IPS-15b (cell line): ENCODE measurements at regions not wholly inside any gene's neighbourhood (a gene's known extent, or its start where the extent isn't known, plus 50 kb on each side); places are given as distances from the start of the nearest gene placed in this dataset.

Experiments
- H3K27me3 ChIP-seq: one replicate; pipeline ENCODE4 v1.6.1; 2013; ENCODE audit warnings: low read length; ENCODE audit not compliant: control insufficient read depth, insufficient read depth
- H3K36me3 ChIP-seq: one replicate; pipeline ENCODE4 v1.6.1; 2013; ENCODE audit warnings: low read length; ENCODE audit not compliant: control insufficient read depth, insufficient read depth
- H3K4me1 ChIP-seq: one replicate; pipeline ENCODE4 v1.6.1; 2013; ENCODE audit warnings: mild to moderate bottlenecking, low read length; ENCODE audit not compliant: control insufficient read depth, insufficient read depth
- H3K4me3 ChIP-seq: one replicate; pipeline ENCODE4 v1.5.1; 2013; ENCODE audit warnings: low read depth, low read length
- H3K9ac ChIP-seq: one replicate; pipeline ENCODE4 v1.6.1; 2013; ENCODE audit warnings: low read depth, mild to moderate bottlenecking, low read length
- H3K9me3 ChIP-seq: one replicate; pipeline ENCODE4 v1.6.1; 2013; ENCODE audit warnings: mild to moderate bottlenecking, low read length; ENCODE audit not compliant: control insufficient read depth, insufficient read depth

DNA sequence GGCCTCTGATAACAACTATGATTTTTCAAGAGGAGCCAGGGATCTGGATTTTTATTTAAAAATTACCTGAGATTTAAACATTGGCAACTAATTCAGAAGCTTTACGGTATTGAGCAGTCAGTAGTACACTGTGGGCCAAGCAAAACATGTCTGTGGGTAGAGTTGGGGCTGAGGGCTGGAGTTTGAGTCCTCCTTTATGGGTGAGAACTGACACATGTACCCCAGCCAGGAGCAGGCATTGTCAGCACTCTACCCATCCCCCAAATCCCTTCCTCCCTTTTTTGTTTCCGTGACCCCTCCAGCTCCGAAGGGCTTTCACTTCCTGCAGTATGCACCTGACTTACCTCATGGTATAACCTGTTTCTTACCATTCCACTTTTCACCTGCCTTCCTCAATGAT, 131.4 kb downstream of the SNX5 start:
- no peak overlapping the region for H3K4me3 ChIP-seq
- H3K27me3 ChIP-seq = no peaks in the 10 kb centered on the region
- no peak overlapping the region for H3K9ac ChIP-seq
- H3K4me1 ChIP-seq = peaks cover 6% of the 10 kb centered on the region
- H3K9me3 ChIP-seq = no peaks in the 10 kb centered on the region
- H3K36me3 ChIP-seq = no peaks in the 10 kb centered on the region

DNA sequence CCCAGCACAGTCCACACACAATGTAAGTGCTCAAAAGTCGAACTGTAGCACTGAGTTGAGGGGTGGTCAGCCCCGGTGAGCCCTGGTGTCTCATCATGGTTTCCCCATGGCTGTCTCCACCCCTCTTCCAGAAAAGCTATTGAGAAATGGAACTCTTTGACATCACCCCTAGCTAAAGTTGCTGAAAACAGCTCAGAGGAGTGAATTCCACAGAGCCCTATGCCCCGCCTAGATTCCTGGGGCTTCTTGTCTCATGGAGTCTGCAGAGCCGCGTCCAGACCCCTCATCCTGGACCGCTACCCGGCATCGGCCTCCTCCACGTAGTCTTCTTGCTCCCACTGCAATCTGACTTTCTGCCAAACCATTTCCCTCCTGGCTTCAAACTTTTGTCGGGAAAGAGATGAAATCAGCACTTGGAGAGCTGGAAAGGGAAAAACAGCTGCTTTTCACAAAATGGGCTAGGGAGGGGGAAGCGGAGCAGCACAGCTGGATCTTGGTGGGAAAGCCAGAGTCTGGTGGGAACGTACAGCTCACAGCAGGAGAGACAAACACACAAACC, 132.2 kb downstream of the SNX5 start:
- H3K4me1 ChIP-seq = peaks cover 6% of the 10 kb centered on the region
- H3K4me3 ChIP-seq = no peak overlapping the region

DNA sequence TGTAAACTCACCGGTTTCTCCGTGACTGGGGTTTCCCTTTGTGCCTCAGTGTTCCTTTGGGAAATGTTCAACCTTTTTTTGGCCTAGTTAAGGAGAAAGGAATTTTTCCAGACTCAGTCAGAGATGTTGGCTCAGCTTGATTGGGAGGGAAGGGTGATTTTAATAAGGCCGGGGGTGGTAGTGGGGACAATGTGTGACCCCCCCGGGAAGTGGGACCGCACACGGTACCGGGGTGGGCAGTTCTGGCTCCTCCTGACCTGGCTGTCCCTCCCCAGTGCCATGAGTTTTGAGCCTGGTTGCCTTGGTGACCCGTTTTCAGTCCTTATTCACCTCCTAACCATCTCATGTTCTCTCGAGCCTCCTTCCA, 132.7 kb downstream of the SNX5 start:
- Histone ChIP-seq H3K4me3 (no peak overlapping the region), H3K9me3 (no peaks in the 10 kb centered on the region), H3K9ac (no peak overlapping the region), H3K36me3 (no peaks in the 10 kb centered on the region), H3K27me3 (no peaks in the 10 kb centered on the region), H3K4me1 (peaks cover 6% of the 10 kb centered on the region)

More for the DNA sequence above, 132.2 kb downstream of the SNX5 start:
- H3K36me3 ChIP-seq = no peaks in the 10 kb centered on the region
- H3K27me3 ChIP-seq = no peaks in the 10 kb centered on the region
- H3K9ac ChIP-seq = no peak overlapping the region
- H3K9me3 ChIP-seq = no peaks in the 10 kb centered on the region

DNA sequence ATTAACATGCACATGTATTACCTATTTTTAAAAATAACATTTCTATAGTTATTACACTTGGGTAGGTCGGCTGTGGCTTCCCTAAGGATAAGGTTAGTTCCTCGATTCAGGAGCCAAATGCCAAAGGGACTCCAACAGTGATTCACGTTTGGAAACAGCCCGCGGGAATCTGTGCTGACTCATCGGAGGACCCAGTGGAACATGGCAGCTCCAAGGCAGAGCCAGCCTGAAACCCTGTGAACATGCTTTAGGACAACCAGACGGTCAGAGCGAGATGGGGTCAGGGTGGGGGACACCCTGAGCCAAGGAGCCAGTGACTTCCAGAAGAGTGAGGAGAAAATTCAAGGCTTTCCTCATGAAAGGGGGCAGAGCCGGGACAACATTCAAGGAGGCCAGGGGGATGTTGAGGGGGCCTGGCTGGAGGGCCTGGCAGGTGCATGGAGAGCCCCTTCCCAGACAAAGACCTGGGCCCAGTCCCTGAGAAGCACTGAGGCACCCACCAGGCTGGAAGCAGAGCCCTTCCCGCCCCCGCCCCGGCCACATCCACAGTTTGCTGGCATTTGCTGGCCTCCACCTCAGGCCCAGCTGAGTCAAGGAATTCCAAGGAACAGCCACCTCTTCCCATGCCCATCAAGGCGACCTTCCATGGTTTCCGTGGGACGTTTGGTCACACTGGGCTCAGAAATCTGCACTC, 133.2 kb downstream of the SNX5 start:
- Histone ChIP-seq H3K4me1 (peaks cover 6% of the 10 kb centered on the region), H3K9ac (no peak overlapping the region), H3K27me3 (no peaks in the 10 kb centered on the region), H3K36me3 (no peaks in the 10 kb centered on the region), H3K9me3 (no peaks in the 10 kb centered on the region), H3K4me3 (no peak overlapping the region)

DNA sequence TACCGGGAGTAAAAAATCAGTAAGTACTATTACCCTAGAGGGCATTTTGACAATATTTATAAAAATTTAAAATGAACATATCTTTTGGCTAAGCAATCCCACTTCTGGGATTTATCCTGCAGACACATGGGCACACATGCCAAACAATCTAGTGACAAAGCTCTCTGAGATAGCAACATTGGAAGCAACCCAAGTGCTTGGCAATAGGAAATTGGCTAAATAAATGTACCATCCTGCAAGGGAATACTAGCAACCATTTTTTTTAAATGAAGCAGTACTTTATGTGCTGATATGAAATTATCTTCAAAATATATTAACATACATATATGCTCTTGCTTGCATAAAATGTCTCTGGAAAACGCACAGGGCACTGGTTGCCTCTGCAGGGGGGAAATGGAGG, 133.8 kb downstream of the SNX5 start:
- Histone ChIP-seq H3K9ac (no peak overlapping the region), H3K27me3 (no peaks in the 10 kb centered on the region), H3K4me3 (no peak overlapping the region), H3K9me3 (no peaks in the 10 kb centered on the region), H3K4me1 (peaks cover 6% of the 10 kb centered on the region), H3K36me3 (no peaks in the 10 kb centered on the region)

DNA sequence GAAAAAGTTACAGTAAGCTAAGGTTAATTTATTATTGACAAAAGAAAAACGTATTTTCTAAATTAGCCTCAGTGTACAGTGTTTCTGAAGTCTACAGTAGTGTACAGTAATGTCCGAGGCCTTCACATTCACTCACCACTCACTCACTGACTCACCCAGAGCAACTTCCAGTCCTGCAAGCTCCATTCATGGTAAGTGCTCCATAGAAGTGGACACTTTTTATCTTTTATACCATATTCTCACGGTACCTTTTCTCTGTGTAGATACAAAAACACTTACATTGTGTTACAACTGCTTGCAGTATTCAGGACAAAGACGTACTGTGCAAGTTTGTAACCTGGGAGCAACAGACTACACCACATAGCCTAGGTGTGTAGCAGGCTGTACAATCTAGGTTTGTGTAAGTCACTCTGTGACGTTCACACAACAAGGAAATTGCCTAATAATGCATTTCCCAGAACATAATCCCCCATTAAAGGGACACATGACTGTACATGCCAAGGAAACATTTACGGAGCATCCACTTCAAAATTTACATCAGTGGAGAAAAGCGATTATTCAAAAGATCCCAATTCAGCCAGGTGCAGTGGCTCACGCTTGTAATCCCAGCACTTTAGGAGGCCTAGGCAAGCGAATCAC, 133.4 kb downstream of the BANF2 start:
- Histone ChIP-seq H3K4me1 (peaks cover 4% of the 10 kb centered on the region), H3K9ac (no peak overlapping the region), H3K36me3 (no peaks in the 10 kb centered on the region), H3K4me3 (no peak overlapping the region), H3K9me3 (no peaks in the 10 kb centered on the region), H3K27me3 (no peaks in the 10 kb centered on the region)

DNA sequence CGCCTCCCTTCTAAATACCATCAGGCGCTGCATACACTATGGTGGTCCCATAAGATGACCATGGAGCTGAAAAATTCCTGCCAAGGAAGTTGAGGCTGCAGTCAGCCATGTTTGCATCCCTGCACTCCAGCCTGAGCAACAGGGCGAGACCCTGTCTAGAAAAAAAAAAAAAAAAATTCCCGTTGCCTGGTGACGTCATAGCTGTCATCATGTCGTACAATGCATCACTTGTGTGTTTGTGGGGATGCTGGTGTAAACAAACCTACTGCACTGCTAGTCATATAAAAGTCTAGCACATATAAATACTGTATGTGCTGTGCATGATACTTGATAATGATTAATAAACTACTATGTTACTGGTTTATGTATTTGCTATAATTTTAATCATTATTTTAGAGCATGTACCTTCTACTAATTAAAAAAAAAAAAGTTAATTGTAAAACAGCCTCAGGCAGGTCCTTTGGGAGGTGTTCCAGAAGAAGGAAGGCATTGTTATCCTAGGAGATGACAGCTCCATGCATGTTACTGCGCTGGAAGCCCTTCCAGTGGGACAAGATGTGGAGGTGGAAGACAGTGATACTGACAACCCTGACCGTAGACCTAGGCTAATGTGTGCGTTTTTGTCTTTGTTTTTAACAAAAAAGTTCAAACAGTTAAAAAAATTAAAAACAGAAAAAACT, 132.6 kb downstream of the BANF2 start:
- Histone ChIP-seq H3K36me3 (no peaks in the 10 kb centered on the region), H3K9me3 (no peaks in the 10 kb centered on the region), H3K9ac (no peak overlapping the region), H3K27me3 (no peaks in the 10 kb centered on the region), H3K4me1 (peaks cover 6% of the 10 kb centered on the region), H3K4me3 (no peak overlapping the region)

DNA sequence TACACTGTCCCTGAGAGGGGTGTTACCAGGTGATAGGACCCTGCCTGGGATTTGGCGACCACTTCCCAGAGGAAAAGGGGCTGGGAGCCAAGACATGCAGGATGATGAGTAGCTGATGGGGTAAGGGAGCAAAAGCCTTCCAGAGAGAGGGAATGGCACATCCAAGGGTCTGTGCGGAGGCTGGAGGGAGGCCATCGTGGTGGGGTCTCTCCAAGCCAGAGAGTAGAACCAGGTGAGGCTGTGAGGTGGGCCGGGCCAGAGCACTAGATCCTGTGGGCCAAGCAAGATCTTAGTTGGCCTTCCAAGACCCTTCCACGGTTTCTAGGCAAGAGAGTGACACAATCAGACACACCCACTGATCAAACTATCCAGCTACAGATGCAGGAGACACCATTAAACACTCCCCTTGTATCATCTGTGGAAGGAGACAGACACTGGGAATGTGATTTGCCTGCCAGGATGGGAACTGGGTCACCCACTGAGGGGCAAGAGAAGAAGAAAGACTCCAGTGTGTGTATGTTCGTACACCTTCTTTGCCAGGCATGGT, 128.9 kb downstream of the BANF2 start:
- H3K36me3 ChIP-seq = no peaks in the 10 kb centered on the region
- no peaks in the 10 kb centered on the region for H3K9me3 ChIP-seq
- no peak overlapping the region for H3K4me3 ChIP-seq
- H3K4me1 ChIP-seq = peaks cover 3% of the 10 kb centered on the region
- no peaks in the 10 kb centered on the region for H3K27me3 ChIP-seq
- H3K9ac ChIP-seq = no peak overlapping the region

DNA sequence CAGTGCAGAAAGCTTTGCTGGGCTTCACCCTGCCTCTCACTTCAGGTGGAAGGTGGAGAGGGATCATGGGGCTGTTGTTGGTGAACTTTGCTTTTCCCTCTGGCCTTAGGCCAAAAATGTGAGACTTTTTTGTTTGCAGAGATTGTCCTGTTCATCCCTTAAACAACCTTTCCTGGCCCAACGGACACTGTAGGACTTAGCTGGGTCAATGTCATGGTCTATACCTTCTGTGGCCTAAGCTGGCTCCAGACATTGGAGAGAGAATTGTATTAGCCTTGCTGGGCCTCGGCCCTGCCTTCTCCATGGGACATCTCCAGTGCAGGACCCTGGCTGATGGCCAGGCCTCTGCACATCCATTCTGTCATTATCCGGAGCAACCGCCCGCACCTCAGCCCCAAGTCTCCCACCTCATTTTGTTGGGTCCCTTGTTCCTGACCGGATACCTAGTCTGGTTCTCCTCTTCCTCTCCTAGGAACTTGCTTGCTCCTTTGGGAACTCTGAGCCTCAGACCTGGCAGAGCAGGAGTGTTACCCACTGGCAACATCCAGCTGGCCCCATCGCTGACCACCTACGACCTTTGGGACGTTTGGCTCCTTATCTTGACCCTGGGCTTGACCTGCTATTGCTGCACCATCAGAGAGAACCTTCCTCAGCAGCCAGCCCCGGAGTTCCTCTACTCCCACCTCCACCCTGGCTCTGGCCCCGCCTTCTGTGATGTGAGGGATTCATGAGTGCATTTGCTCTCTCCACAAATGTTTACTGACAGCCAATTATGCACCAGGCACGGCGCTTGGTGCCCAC, 128.2 kb downstream of the BANF2 start:
- H3K27me3 ChIP-seq = no peaks in the 10 kb centered on the region
- H3K9ac ChIP-seq = no peak overlapping the region
- no peak overlapping the region for H3K4me3 ChIP-seq
- H3K9me3 ChIP-seq = no peaks in the 10 kb centered on the region
- H3K4me1 ChIP-seq = peaks cover 6% of the 10 kb centered on the region
- no peaks in the 10 kb centered on the region for H3K36me3 ChIP-seq

DNA sequence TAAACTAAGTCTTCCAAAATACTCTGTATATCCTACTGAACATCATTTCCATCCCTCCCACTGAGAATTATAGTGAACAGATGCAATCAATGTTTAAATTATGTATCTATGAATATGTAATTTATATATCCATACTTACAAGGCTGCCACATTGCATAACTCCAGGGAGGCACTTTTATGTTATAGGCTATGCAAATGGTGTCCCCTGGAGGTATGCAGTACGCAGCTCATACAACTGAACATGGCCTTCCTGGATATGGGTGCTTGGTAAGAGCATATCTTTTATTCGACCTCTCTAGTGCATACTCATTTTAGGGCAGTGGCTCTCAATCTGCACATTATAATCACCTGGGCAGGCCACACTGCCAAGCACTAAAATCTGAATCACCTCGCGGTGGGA, 127.3 kb downstream of the BANF2 start:
- Histone ChIP-seq H3K9me3 (no peaks in the 10 kb centered on the region), H3K4me3 (no peak overlapping the region), H3K9ac (no peak overlapping the region), H3K36me3 (no peaks in the 10 kb centered on the region), H3K27me3 (no peaks in the 10 kb centered on the region), H3K4me1 (peaks cover 6% of the 10 kb centered on the region)
